Endothelial cell of umbilical vein (primary cell): ENCODE measurements at regions not wholly inside any gene's neighbourhood (a gene's known extent, or its start where the extent isn't known, plus 50 kb on each side); places are given as distances from the start of the nearest gene placed in this dataset.

ENCODE experiments used
- BruUV-seq: library from RNA; stranded (reverse); fragments of 400-500 nt; replicated peaks from 2 replicates; lab custom pipeline; 2021; lab: Mats Ljungman, UMichigan
- CTCF ChIA-PET: fragments of 300-600, 350-600 bp; sonication (Branson Sonifier 250); formaldehyde crosslinking; loops from one replicate; lab custom pipeline; 2021; ENCODE audit warnings: antibody characterized with exemption, inconsistent platforms; lab: Charles Lee
- POLR2A ChIA-PET: fragments of 300-600, 350-600 bp; sonication (Branson Sonifier 250); formaldehyde crosslinking; loops from one replicate; lab custom pipeline; 2021; ENCODE audit warnings: antibody characterized with exemption, inconsistent platforms; lab: Charles Lee
- DNase-seq: peaks from one replicate; pipeline ENCODE4 v3.0.0-alpha.2; 2011; ENCODE audit warnings: low read depth, low spot score
- FAIRE-seq: peaks from 2 replicates; lab custom pipeline; 2011; peaks lifted over from hg19 to GRCh38; lab: Jason Lieb, UNC
- H2AFZ ChIP-seq: 2 replicates; pipeline ENCODE4 v1.6.0; 2012; ENCODE audit warnings: low read depth, low read length, control low read depth, inconsistent platforms
- H3K27ac ChIP-seq: 2 replicates; pipeline ENCODE4 v1.5.1; 2011; ENCODE audit warnings: low read depth, mild to moderate bottlenecking, control low read depth, low read length, moderate library complexity; ENCODE audit not compliant: insufficient read depth
- H3K27me3 ChIP-seq, 2 experiments: 2 replicates each; pipeline versions ENCODE4 v1.6.0 to v1.6.1; 2011; ENCODE audit warnings: low read length in 2 of 2, mixed read lengths in 1 of 2; ENCODE audit not compliant: control insufficient read depth in 2 of 2, insufficient read depth in 2 of 2
- H3K36me3 ChIP-seq, 2 experiments: 2 replicates in 1 of 2; 3 replicates in 1 of 2; pipeline ENCODE4 v1.5.1; 2011; ENCODE audit warnings: low read length in 2 of 2, mild to moderate bottlenecking in 1 of 2, moderate library complexity in 1 of 2; ENCODE audit not compliant: control insufficient read depth in 2 of 2, insufficient read depth in 2 of 2; ENCODE audit errors: extremely low read depth in 1 of 2
- H3K4me1 ChIP-seq: 3 replicates; pipeline ENCODE4 v1.5.1; 2011; ENCODE audit warnings: mild to moderate bottlenecking, low read length; ENCODE audit not compliant: control insufficient read depth, insufficient read depth; ENCODE audit errors: extremely low read depth
- H3K4me2 ChIP-seq: 2 replicates; pipeline ENCODE4 v1.6.1; 2011; ENCODE audit warnings: low read length, control low read depth, mixed read lengths; ENCODE audit not compliant: insufficient read depth
- H3K4me3 ChIP-seq, 3 experiments: fragments of 200-600 bp in 1 of 3; sonication (generic), shearing (Covaris generic) in 1 of 3; replicated peaks in 1 of 3; 2 replicates each; pipeline ENCODE4 v1.5.1; 2011 to 2016; ENCODE audit warnings: control low read depth in 3 of 3, low read length in 3 of 3, mild to moderate bottlenecking in 2 of 3, inconsistent platforms in 1 of 3, low read depth in 1 of 3, moderate library complexity in 1 of 3; ENCODE audit not compliant: insufficient read depth in 1 of 3
- H3K79me2 ChIP-seq: 2 replicates; pipeline ENCODE4 v1.6.0; 2012; ENCODE audit warnings: low read length, inconsistent platforms; ENCODE audit not compliant: control insufficient read depth, insufficient read depth
- H3K9ac ChIP-seq: replicated peaks from 2 replicates; pipeline ENCODE3; 2011; ENCODE audit warnings: low read length, control low read depth; ENCODE audit not compliant: insufficient read depth; ENCODE audit errors: extremely low read depth
- H3K9me1 ChIP-seq: replicated peaks from 3 replicates; pipeline ENCODE4 v1.6.0; 2011; ENCODE audit warnings: mild to moderate bottlenecking, low read length; ENCODE audit not compliant: control insufficient read depth, insufficient read depth; ENCODE audit errors: extremely low read depth
- H3K9me3 ChIP-seq: replicated peaks from 2 replicates; pipeline ENCODE4 v1.5.1; 2012; ENCODE audit warnings: low read length, inconsistent platforms; ENCODE audit not compliant: control insufficient read depth, insufficient read depth
- H4K20me1 ChIP-seq: replicated peaks from 2 replicates; pipeline ENCODE3; 2011; ENCODE audit warnings: mild to moderate bottlenecking, low read length; ENCODE audit not compliant: control insufficient read depth, insufficient read depth; ENCODE audit errors: extremely low read depth
- EZH2 ChIP-seq: IDR thresholded peaks from 2 replicates; pipeline ENCODE4 v1.6.1; 2012; ENCODE audit warnings: borderline replicate concordance, low read depth, mild to moderate bottlenecking, moderate library complexity, low read length, inconsistent platforms; ENCODE audit not compliant: severe bottlenecking
- FOS ChIP-seq: IDR thresholded peaks from 2 replicates; pipeline ENCODE4 v1.6.1; 2011; ENCODE audit warnings: mild to moderate bottlenecking, low read length, moderate library complexity, borderline replicate concordance; ENCODE audit not compliant: insufficient read depth
- GATA2 ChIP-seq: IDR thresholded peaks from 2 replicates; pipeline ENCODE4 v1.7.0; 2011; ENCODE audit warnings: low read depth, mild to moderate bottlenecking, moderate library complexity, mixed read lengths, low read length; ENCODE audit not compliant: insufficient read length, insufficient read depth
- JUN ChIP-seq: IDR thresholded peaks from 2 replicates; pipeline ENCODE4 v1.6.1; 2011; ENCODE audit warnings: borderline replicate concordance, low read depth; ENCODE audit not compliant: insufficient read length, insufficient read depth
- MYC ChIP-seq: IDR thresholded peaks from one replicate; pipeline ENCODE4 v1.6.1; 2011; ENCODE audit warnings: mild to moderate bottlenecking, low read depth, low read length
- POLR2A ChIP-seq: IDR thresholded peaks from 2 replicates; pipeline ENCODE4 v1.6.1; 2012; ENCODE audit warnings: low read depth, mild to moderate bottlenecking, control low read depth, low read length
- POLR2AphosphoS5 ChIP-seq: IDR thresholded peaks from 2 replicates; pipeline ENCODE4 v1.6.1; 2012; ENCODE audit warnings: low read depth, mild to moderate bottlenecking, control low read depth, low read length, moderate library complexity; ENCODE audit not compliant: insufficient read depth
- dilution Hi-C: fragments of 300-500 bp; cut with MboI; formaldehyde crosslinking; loops from one replicate; pipeline ENCODE4 v1.15.0; 2019; ENCODE audit warnings: low sequenced_read_pairs; ENCODE audit not compliant: extremely low pct_ligation_motif_present
- intact Hi-C: fragments of 100-400 bp; cut with micrococcal nuclease; formaldehyde crosslinking; loops from one replicate; pipeline ENCODE4 v1.10.0; 2022
- TF ChIP-seq, protein P1 (sequence below), 2 donors: IDR thresholded peaks; 1 replicate in 1 of 2; 2 replicates in 1 of 2; pipeline ENCODE4 v1.5.1; 2011; ENCODE audit warnings: low read length in 2 of 2, mild to moderate bottlenecking in 2 of 2, moderate library complexity in 2 of 2, control low read depth in 1 of 2, inconsistent platforms in 1 of 2, low read depth in 1 of 2; ENCODE audit not compliant: insufficient read depth in 1 of 2; ENCODE audit errors: extremely low read depth in 1 of 2
- TF ChIP-seq, protein P2 (sequence below): IDR thresholded peaks from 2 replicates; pipeline ENCODE4 v1.6.1; 2011; ENCODE audit not compliant: insufficient read depth, insufficient read length

DNA sequence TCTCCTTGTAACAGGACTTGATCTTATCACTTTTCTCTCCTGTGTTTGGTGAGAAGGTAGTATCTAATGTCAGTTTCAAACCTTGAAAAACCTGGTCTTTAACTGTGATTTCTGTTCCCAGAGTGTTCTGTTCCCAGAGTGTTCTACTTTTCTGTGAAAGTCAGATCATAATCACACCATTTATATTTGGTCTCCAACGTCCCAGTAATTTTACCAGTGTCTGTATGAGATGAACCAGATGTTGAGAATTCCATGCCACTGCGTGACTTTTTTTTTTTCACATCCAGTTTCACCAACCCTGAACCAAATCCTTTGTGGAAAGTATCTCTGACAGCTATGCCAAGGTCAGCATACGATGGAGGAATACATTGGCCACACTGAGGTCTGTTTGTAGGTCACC is 365.2 kb downstream of the USP25 start:
- dilution Hi-C loops (no loop called here), intact Hi-C loops (no loop called here)
- DNase-seq: no peak
- Histone ChIP-seq H3K27me3 (no peaks in the 10 kb centered on the region), H3K4me2 (no peak overlapping the region), H3K79me2 (no peaks in the 10 kb centered on the region), H3K36me3 (no peaks in the 10 kb centered on the region), H3K9me1 (no peaks in the 10 kb centered on the region), H3K27ac (no peak overlapping the region), H3K9ac (no peak overlapping the region), H3K4me3 (no peak overlapping the region), H2AFZ (no peak overlapping the region), H3K4me1 (no peaks in the 10 kb centered on the region), H4K20me1 (no peaks in the 10 kb centered on the region), H3K9me3 (no peaks in the 10 kb centered on the region)
- TF ChIP-seq, protein P1, sequence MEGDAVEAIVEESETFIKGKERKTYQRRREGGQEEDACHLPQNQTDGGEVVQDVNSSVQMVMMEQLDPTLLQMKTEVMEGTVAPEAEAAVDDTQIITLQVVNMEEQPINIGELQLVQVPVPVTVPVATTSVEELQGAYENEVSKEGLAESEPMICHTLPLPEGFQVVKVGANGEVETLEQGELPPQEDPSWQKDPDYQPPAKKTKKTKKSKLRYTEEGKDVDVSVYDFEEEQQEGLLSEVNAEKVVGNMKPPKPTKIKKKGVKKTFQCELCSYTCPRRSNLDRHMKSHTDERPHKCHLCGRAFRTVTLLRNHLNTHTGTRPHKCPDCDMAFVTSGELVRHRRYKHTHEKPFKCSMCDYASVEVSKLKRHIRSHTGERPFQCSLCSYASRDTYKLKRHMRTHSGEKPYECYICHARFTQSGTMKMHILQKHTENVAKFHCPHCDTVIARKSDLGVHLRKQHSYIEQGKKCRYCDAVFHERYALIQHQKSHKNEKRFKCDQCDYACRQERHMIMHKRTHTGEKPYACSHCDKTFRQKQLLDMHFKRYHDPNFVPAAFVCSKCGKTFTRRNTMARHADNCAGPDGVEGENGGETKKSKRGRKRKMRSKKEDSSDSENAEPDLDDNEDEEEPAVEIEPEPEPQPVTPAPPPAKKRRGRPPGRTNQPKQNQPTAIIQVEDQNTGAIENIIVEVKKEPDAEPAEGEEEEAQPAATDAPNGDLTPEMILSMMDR (IDR thresholded peaks at IDR 0.05; ENCODE audit: extremely low read depth in 1 of 2, insufficient read depth in 1 of 2, low read depth in 1 of 2, low read length in 2 of 2): no peak
- TF ChIP-seq GATA2 (no peak), MYC (no peak), POLR2A (no peak), JUN (no peak), FOS (no peak), POLR2AphosphoS5 (no peak), EZH2 (no peak)
- TF ChIP-seq, protein P2, sequence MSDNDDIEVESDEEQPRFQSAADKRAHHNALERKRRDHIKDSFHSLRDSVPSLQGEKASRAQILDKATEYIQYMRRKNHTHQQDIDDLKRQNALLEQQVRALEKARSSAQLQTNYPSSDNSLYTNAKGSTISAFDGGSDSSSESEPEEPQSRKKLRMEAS: no peak
- POLR2A ChIA-PET: no interaction called here
- BruUV-seq: no TSS peak
- FAIRE-seq: no peak
- CTCF ChIA-PET: interaction anchor here (3.6 kb wide), 1 partner anchor 13 kb away, joined by 13 read pairs; no protein-coding TSS in a partner anchor
